ENCODE measurements at regions not wholly inside any gene's neighbourhood (a gene's known extent, or its start where the extent isn't known, plus 50 kb on each side); places are given as distances from the start of the nearest gene placed in this dataset.

GRCh38 chrX:10089378-10089795, 67.4 kb upstream of the CLCN4 start:
- TF ChIP-seq POLR2AphosphoS5 (IDR thresholded peaks at IDR 0.05; ENCODE audit: borderline replicate concordance, low read depth, low read length), result no peak
- no peak for TF ChIP-seq EZH2 (IDR thresholded peaks at IDR 0.05)

All from SK-N-MC (cell line).